D341Med (cell line): ENCODE measurements at regions not wholly inside any gene's neighbourhood (a gene's known extent, or its start where the extent isn't known, plus 50 kb on each side); places are given as distances from the start of the nearest gene placed in this dataset.
"Not testable (repeated sequence)": the region's sequence is repeated elsewhere in the genome, so short reads cannot be mapped to it uniquely, and the experiment has no call there.

ENCODE experiments used
- DNase-seq: peaks from one replicate; pipeline ENCODE4 v3.0.0; 2012; ENCODE audit warnings: low spot score

DNA sequence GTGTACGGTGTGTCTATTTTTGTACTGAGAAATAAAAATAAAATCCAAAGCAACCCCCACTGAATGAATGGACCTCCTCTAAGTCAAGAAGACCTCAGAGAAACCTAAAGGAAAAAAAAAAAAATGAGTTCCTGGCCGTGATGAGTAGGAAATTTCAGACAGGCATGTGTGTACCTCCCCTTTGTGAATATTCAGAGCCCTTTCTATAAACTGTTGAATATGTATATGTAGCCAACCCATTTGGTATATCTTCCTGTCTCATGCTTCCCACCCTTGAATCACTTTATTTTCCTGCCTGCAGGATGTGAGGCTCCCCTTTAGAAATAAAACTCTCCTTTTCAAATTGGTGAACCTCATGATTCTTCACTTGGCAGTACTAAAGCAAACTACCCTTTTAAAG, 887.8 kb upstream of the NCAM2 start:
- DNase-seq: no peak

DNA sequence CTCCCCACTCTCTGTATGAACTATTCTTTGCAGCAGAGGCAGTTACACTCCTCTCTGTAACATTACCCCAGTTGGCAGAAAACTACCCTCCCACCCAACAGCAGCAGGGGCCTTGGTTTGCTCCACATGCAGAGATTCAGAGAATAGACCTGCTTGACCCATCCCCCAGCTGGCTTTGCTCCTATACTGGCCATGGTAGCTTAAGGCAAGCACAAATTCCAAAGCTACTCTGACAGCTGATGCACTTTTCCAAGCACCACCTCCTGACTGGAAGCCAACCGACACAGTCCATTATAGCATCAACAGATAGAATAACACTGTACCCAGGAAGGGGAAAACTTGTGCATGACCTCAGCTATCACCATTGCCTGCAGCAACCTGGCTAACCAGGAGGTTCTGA, 846.5 kb upstream of the NCAM2 start:
- no peak for DNase-seq

DNA sequence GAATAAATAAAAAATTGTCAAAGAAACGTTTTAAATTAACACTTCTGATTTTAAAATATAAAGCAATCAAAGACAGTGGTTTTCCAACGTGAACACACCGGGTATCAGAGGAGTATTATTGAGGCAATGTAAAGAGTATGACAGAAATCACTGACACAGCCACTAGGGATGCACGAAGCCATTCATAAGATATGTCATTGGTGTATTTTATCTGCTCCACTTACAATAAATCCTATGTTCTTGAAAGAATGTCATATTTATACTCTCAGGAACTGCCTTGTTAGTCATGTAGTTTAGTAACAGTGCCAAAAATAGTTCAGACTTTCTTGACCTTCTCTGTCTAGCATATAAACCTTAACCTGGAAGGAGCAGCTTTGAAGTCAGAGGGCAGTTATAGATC, 835.0 kb upstream of the NCAM2 start:
- no peak for DNase-seq

DNA sequence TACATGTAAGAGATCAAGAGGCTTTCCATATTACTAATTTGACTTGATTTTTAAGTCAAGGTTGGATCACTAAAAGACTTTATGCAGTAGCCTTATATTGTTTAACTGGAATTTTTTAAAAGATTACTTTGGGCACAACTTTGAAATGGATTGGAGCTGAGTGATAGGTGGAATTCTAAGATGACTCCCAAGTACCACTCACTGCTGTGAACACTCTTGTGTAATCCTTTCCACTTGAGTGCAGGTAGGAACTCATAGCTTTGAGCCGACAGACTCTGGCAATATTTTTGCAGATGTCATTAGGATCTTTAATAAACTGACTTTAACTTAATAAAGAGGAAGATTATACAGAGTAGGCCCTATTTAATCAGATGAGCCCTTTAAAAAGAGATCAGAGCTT, 831.1 kb upstream of the NCAM2 start:
- DNase-seq: no peak

DNA sequence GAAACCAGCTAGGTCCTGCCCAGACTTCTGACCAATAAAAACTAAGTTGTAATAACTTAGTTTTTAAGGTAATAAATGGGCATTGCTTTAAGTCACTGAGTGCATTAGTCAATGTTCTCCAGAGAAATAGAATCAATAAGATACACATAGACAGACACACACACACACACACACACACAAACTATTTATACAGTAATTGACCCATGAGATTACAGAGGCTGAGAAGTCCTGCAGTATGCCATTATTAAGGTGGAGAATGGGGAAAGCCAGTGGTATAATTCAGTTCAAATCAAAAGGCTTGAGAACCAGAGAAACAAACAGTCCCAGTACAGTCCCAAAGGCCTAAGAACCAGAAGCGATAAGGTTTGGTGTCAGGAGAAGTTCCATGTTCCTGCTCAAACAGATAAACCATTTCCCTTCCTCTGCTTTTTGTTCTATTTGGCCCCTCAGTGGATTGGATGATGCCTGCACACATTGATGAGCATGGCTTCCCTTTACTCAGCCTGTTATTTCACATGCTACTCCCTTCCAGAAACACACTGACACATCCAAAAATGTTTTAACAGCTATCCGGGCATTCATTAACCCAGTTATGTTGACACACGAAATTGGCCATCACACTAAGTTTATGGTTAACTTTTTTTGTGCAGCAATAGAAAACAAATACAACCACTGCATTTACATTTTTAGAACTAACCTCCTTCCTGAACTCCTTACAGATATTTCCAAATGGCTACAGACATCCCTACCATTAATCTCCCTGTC, 828.2 kb upstream of the NCAM2 start:
- DNase-seq: no peak

DNA sequence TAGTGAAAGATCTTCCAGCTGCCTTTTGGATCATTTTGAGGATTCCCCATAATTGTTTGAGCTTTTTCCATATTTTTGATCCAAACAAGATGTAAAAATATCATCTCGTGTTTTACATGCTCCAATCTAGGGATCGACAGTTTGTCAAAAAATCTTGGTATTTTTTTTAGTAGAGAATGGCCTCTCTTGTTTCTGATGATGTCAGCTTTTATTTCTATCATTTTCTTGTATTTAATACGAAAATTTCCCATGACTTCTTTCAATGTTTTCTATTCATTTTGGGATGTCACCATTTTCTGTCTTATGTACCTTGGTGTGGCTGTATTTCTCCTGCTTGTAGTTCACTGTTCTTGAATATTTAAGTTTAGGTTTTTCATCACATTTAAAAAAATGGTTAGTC, 812.0 kb upstream of the NCAM2 start:
- DNase-seq: no peak

DNA sequence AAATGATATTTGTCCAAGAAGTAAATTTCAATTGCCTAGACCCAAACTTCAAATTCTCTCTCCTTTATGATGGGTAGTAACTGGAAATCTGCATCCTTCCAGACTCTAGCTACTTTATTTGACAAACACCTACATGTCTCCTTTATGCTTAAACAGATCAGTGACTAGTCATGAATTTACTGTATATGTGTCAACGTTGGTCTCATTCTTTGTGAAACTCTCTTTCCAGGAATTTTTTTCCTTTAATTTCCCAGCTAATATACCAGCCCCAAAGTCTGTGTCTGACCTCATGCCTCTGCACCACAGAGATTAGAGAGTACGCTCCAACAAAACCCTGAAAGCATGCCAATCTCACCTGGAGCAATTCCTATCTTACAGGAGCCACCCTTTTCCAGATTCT, 811.2 kb upstream of the NCAM2 start:
- DNase-seq: no peak

DNA sequence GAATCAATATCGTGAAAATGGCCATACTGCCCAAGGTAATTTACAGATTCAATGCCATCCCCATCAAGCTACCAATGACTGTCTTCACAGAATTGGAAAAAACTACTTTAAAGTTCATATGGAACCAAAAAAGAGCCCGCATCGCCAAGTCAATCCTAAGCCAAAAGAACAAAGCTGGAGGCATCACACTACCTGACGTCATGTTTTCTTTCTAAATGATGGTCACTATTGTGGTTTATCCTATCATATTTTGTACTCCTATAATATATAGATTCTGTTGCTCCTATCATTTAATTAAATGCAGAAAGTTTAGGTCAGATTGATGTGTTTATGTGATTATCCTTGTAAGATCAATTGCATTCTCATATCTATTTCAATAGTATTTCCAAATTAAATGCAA, 796.9 kb upstream of the NCAM2 start:
- DNase-seq: not testable (repeated sequence)

DNA sequence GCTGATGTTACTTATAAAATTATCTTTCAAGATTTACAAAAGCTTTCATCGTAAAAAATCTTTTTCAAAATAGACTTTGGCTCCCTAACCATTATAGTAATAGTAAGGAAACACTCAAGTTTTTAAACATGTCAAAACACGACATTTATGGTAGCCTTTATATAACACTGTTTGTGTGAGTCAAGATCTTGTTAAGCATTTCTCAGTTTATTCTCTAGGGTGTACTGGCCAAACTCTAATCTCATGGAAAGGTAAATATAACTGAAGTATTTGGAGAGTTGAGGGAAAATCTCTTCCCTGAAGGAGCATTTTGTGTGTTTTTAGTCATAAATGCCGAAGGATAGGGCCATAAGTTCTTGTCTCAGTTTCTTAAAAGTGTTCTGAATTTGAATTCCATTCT, 790.9 kb upstream of the NCAM2 start:
- DNase-seq: no peak

DNA sequence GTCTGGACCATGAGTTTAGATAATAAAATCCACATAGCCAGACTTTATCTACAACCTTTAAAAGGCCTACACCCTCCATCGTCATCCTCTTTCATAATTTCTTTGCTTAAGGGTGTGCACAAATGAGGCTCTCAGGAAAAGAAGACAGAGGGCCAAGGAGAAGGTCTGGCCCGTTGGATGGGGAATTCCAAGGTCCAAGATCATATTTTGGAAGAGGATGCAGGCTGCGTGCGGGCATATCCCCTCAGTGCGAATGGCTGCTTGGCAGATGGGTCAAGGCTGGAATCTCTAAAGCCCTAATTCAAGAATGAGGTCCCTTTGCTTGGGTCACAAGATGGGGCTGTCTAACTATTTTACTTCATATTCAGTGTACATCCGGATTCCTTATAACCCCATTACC, 782.2 kb upstream of the NCAM2 start:
- no peak for DNase-seq

DNA sequence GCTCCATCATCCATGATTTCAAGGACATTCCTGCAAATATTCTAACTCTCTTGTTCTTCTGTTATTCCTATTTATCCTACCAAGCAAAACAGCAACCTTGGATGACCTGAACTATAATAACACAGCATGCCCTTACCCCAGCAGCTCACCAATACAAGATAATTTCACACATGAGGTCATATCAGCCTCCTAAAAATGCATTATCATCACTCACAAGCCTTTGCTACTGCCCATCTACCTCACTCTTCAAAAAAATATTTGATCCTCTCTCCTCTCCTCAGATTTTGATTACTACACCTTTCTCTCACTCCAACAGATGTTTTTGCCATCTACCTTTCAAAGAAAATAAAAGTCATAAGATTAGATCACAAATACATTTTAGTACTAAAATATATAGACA, 777.6 kb upstream of the NCAM2 start:
- no peak for DNase-seq

DNA sequence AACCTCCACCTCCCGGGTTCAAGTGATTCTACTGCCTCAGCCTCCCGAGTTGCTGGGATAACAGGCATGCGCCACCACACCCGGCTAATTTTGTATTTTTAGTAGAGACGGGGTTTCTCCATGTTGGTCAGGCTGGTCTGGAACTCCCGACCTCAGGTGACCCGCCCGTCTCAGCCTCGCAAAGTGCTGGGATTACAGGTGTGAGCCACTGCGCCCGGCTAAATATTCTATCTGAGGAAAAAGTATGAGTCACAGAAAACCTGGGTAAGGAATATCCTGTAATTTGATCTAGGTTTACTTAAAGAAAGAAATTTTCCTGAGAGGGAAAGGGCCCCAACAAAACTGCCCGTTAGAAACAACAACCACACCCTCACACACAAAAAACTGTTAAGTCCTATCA, 776.2 kb upstream of the NCAM2 start:
- not testable (repeated sequence) for DNase-seq

DNA sequence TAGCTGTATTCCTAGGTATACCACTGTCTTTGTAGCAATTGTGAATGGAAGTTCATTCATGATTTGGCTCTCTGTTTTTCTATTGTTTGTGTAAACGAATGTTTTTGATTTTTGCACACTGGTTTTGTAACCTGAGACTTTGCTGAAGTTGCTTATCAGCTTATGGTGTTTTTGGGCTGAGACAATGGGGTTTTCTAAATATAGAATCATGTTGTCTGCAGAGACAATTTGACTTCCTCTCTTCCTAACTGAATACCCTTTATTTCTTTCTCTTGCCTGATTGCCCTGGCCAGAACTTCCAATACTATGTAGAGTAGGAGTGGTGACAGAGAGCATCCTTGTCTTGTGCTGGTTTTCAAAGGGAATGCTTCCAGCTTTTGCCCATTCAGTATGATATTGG, 761.6 kb upstream of the NCAM2 start:
- DNase-seq: not testable (repeated sequence)

DNA sequence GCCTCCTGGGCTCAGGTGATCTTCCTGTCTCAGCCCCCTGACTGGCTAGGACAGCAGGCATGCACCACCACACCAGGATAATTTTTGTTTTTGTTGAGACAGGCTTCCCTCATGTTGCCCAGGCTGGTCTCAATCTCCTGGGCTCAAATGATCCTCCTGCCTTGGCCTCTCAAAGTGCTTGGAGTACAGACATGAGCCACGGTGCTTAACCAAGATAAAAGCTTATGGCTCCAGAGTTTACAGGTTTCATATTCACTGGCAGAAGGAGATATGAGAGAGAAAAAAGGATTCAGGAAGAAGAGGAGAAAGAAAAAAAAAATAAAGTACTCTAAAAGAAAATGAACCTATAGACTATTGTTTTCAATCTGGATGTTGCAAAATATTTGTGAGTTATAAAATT, 748.8 kb upstream of the NCAM2 start:
- DNase-seq: no peak

DNA sequence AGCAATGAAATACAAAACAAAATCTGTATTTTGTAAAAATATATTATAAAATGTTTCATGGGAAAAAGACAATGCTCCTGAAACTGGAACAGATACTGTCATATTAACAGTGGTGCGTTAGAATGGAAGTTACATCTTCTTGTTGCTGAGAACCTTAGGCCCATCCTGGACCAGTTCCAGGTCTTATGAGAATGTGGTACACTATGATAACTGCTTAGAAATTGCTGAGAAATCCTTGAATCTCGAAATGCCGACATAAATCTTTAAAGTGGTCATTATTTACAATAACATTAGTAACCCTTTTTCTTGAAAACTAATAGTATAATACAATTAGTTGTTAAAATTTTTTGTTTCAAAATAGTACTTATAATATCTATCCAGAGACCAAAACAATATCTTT, 747.9 kb upstream of the NCAM2 start:
- no peak for DNase-seq

DNA sequence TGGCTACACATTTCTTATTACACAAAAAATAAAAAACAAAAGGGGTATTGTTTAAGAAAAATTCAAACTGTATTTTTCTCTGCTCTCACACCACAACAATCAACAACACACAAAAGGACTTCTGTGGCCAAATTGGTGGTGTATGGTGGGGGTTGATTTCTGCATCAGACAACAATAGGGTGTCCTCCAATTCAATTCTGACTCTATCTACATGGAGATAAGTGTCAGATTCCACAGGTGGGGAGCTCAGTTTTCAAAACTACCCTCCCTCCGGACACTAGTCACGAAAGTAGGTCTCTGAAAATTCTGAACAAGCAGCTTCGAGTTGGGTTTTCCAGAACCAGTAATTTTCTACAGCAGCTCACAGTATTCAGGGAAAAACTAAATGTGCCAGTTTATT, 744.9 kb upstream of the NCAM2 start:
- no peak for DNase-seq

DNA sequence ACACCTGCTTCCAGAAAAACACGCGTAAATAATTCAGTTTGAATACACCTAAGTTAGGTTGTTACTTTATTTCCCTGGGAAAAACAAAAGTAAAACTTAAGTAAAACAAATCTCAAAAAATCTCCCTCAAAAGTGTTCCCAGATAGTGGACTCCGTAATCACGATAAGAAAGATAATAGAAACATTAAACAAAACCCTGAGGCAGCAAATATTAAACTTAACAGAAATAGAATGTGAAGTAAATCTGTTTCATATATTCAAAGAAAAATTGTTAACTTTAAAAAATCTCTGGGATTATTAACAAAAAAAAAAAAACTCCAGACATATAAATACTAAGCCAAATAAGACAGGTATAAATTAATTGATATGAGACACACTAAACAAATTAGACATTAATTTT, 743.2 kb upstream of the NCAM2 start:
- no peak for DNase-seq

DNA sequence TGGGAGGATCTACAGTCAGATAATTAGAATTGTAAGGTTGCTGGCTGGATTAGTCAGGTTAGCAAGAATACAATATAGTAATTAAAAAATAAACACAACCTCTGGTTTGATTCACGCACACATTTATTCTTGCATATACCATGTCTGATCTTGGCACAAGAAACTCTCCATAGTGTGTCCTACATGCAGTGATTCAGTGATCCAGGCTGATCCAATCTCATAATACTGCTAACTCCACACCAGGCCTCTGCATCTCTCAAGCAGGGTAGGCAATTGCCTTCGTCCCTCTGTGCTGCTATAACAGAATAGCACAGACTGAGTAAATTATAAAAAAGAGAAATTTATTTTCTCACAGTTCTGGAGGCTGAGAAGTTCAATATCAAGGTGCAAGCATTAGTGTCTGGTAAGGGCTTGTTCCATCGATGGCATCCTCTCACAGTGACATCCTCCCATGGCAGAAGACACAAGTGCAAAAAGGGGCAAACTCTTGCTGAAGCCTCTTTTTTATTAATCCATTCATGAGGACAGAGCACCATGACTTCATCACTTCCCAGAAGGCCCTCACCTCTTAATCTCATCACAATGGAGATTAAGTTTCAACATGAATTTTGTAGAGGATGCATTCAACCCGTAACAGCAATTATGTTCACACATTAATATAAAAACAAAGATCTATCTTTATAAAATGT, 741.0 kb upstream of the NCAM2 start:
- DNase-seq: no peak

DNA sequence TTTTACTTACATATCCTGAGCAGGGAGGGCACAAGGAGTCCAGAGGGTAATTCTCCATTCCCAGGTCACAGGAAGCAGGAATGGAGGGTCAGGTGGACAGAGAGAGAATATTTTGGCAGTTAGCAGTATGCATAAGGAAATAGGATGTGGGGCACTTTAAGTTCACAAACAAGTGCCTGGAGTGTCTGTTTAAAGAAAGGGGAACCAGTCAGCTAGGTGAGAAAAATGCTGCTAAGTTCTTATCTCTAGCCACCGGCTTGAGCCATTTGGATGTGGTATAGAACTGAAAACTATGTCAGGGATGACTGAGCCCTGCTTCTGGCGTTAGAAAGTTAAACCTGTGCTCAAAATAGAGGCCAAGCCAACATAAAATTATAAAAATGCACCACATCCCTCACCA, 739.7 kb upstream of the NCAM2 start:
- DNase-seq: no peak

DNA sequence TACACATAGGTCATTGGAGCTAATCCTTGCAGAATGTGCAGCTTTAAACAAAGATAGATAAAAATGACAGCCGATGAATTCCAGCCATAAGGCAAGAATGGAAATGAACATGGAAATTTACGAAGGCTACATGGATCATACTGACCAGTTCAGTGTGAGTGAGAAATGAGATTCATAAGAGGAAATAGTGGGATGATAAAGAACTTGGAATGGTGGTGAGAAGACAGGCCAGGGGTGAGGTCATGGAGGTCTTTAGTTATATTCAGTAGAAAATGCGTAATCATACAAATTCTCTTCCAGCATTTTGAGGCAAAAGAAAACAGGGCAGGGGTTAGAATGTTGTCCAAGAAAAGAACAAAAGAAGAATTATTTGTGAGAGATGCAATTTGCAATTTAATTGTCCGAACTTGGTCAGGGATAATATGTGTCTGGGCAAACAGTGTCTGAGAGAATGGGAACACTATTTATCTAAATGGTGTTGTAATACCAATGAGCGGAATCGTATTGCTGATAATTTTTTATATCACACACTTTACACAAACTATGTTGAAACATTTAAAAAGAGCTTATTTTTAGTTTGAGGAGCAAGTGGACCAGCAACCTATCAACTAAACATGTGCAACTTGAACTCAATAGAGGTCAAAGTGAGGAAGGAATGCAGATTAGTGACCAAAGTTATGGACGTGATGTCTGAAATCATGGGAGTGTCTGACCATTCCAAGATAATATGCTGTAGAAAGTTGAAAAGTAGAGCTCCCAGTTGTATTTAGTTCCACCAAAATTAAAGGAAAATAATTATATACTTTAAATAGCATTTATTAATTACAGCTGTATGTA, 739.0 kb upstream of the NCAM2 start:
- no peak for DNase-seq

DNA sequence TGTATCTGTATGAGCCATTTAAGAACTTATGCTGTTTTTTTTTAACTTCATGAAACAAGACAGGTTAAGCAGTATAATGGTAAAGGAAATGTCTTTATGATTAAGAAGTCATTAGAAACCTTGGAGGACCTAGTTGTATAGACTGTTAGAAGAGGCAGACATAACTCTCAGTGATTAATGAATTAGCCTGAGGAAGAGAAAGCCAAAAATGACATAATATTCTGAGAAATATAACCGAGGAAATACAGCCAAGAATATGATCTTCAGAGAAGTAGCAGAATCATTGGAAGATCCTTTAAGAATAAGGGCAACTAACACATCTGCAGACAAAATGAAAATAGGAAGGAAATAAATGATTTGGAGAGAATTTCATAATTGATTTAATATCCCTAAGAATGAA, 738.1 kb upstream of the NCAM2 start:
- no peak for DNase-seq

DNA sequence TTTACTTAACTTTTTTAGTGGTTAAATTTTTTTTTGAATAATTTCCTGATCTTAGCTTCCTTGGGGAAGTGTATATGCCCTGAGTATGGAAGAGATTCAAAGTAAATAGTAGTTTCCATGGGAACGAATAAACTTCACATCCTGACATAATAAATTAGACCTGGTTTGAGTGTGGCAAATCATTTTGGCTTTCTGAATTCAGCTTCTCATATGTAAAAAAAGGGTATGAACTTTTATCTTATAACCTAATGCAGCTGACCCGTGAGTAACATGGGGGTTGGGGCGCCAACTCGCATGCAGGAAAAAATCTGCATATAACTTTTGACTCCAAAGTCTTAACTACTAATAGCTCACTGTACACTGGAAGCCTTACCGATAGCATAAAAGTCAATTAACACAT, 736.8 kb upstream of the NCAM2 start:
- DNase-seq: no peak
